Smooth muscle cell of the brain vasculature (primary cell): ENCODE measurements at regions not wholly inside any gene's neighbourhood (a gene's known extent, or its start where the extent isn't known, plus 50 kb on each side); places are given as distances from the start of the nearest gene placed in this dataset.
"Not testable (repeated sequence)": the region's sequence is repeated elsewhere in the genome, so short reads cannot be mapped to it uniquely, and the experiment has no call there.

Experiments used
- DNase-seq: peaks from one replicate; pipeline ENCODE4 v3.0.0-alpha.2; 2012; ENCODE audit warnings: low read depth, low spot score

- no peak for DNase-seq
Observed at GRCh38 chr7:156547884-156548561, 92.6 kb upstream of the RNF32 start.

GRCh38 chr7:156545979-156546378, 94.6 kb upstream of the RNF32 start:
- DNase-seq, result no peak

DNA sequence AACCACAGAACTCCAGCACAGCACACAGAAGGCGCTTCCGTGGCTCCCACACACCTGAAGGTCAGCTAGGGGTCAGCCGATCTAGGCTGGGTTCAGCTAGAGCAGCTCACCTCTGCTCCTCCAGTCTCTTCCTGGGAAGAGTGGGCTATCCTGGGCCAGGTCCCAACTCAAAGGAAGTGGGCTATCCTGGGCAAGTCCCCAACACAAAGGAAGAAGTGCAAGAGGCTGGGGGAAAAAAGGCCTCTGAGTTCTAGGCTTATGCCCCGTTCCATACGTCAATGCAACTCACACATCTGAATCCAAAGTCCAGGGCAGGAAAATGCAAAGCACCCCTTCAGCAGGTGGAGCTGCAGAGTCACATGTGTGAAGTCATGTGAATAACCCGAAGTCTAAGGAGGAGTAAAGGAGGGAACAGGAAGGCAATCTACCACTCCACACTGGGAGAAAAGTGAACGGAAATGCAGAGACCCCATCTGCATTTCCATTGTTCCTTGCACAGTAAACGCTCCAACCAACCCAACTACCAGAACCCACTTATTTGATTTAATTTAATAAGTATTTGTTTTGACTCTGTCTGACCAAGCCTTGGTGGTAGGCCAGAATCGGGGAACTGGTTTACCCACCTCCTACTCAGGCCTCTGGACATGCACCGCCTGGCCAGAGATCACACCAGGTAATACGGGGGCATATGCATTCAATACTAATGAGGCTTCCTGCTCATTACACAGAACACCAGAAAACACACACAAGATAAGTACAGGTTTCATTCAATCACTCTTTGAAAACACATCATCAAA, 95.5 kb upstream of the RNF32 start:
- DNase-seq, result no peak

DNA sequence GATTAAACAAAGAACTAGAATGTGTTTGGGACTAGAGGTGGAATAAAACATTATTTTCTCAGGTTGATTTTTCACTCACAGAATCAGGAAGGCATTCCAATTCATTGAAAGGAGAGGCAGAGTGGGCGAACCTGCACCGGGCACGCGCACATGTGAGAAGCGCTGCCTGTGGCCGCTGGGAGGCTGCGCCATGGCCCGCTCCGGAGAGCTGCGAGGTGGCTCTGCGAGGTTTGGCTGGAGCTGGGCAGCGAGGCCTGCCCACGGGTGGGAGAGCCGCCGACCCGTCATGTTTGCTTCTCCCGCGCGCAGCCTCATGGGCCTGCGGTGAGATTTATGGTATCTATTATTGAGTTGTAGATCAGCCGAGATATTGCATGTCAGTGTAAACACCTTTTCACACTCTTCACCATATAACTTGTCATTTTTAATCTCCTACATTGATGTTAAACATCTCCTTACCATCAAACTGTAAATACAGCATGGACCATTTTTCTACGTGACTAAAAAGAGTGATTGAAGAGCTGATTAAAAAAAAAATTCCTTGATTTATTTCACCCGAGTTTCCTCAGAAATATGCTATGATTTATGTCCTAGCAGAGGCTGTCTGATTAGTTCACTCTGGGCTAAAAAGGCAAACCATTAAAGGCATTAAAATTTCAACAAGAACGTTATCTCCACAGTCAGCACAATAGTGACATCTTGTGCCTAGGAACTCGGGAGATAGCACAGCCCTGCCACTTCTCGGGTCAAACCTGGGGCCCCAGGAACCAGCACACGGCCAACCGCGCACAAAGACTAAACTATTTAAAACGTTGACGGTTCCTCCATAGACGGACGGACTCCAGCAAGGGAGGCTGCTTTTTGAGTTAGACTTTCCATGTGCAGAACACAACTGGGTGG, 96.6 kb upstream of the RNF32 start:
- no peak for DNase-seq

GRCh38 chr7:156540619-156541165, 99.9 kb upstream of the RNF32 start:
- DNase-seq, result no peak

DNA sequence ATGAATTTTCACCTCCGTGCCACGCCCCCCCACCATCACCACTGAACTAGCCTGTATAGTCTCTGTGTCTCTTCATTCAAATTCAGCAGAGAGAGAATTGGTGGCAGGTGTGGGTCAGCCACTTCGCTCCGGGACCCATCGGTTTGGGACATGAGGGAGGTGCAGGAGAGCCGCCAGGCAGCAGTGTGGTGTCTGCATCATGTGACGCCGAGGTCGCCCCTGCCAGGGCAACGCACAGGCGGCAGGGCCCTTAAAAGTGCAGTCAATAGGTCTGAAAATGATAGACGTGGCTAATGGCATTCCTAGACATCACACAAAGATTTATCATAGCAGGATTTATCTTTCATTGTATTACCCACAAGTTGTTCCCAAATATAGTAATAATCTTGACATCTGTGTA, 100.6 kb upstream of the RNF32 start:
- no peak for DNase-seq

GRCh38 chr7:156537006-156537405, 103.6 kb upstream of the RNF32 start:
- DNase-seq, result no peak

- no peak for DNase-seq
Observed at GRCh38 chr7:156534925-156535324, 105.6 kb upstream of the RNF32 start.

- no peak for DNase-seq
Observed at GRCh38 chr7:156533964-156534363, 106.6 kb upstream of the RNF32 start.

GRCh38 chr7:156533420-156533819, 107.2 kb upstream of the RNF32 start:
- no peak for DNase-seq

DNA sequence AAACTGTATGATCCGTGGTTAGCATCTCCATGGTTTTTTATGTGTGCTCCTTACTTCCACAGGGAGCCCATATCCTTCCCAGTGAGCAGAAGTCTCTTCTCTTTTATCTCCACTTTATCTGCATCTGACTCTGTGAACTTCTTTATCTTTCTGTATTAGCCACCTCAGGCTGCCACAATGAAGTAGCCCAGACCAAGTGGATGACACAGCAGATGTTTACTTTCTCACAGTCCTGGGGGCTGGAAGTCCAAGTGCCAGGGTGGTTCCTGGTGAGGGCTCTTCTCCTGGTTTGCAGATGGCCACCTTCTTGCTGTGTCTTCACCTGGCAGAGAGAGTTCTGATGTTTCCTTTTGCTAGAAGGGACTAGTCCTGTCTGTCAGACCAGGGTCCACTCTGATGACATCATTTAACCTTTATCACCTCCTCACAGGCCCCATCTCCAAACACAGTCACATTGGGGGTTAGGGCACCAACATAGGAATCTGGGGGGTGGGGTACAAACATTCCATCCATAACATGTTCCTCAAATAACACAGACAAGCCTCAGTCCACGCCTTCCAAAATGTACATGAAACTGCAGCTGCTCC, 108.5 kb upstream of the RNF32 start:
- no peak for DNase-seq

GRCh38 chr7:156529956-156530355, 110.6 kb upstream of the RNF32 start:
- DNase-seq, result no peak

DNA sequence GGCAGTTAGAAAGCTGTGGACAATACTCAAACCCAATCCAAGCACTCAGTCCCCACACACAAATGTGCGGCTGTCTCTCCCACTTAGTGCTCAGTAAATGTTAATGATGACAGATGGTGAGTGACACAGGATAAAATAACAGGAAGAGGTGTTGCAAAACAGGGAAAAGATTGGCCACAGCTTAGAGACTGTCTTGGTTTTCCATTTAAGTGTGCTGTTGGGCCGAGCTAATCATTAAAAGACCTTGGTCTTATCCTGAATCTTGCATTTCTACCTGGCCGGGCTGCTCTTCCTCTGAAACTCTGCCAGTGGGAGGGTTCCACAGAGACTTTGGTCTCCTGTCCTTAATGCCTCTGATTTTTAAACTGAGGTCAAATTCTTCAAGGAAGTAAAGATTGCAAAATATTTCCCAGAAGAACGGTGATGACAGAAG, 113.1 kb upstream of the RNF32 start:
- DNase-seq, result no peak

- no peak for DNase-seq
Observed at GRCh38 chr7:156524818-156525597, 115.6 kb upstream of the RNF32 start.

GRCh38 chr7:156523447-156524048, 117.0 kb upstream of the RNF32 start:
- no peak for DNase-seq

GRCh38 chr7:156522801-156523200, 117.8 kb upstream of the RNF32 start:
- DNase-seq, result no peak

DNA sequence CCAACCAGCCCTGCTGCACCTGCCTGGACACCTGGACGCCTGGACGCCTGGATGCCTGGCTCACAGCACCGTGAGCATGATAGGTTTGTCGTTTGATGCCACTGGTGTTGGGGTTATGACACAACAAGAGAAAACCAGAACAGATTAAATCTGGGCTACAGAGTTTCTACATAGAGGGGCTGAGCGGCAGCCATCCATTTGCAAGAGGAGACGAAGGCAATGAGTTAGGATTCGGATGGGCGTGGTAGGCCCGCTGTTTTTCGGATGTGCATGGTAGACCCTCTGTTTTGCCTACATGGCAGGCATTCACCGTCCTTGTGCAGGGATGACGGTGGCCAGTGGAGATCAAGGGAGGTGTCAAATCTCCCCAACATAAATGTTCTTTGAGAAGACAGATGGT, 121.5 kb upstream of the RNF32 start:
- DNase-seq, result no peak

DNA sequence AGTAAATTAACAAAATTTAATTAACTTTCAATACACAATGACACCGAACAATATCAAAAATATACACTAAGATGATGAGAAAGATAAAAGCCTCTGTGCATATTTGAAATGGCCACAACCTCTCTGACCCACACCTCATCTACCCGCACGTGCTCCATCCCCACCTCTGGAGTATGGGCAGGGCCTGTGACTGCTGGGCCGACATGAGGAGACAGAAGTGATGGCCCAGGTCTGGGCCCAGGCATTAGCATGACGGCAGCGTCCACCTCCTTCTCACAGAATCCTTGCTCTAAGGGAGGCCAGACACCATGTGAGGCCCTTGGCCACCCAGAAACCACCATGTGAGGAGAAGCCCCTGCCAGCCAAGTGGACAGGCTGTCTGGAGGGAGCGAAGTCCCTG, 122.1 kb upstream of the RNF32 start:
- DNase-seq, result no peak

DNA sequence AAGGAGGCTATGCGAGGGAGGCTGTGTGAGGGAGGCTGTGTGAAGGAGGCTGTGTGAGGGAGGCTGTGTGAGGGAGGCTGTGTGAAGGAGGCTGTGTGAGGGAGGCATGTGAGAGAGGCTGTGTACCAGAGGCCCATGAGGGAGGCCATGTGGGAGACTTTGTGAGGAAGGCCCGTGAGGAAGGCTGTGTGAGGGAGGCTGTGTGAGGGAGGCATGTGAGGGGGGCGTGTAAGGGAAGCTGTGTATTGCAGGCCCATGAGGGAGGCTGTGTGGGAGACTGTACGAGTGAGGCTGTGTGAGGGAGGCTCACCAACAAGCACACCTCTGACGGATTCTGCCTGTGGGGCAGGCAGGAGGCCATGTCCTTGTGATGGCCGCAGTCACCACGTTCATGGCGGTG, 122.7 kb upstream of the RNF32 start:
- not testable (repeated sequence) for DNase-seq

- DNase-seq, result no peak
Observed at GRCh38 chr7:156516791-156517378, 123.7 kb upstream of the RNF32 start.
